Colonic mucosa (tissue), 4 donors: ENCODE measurements at regions not wholly inside any gene's neighbourhood (a gene's known extent, or its start where the extent isn't known, plus 50 kb on each side); places are given as distances from the start of the nearest gene placed in this dataset.

Source experiments
- DNase-seq: peaks from one replicate; pipeline ENCODE4 v3.0.0-alpha.2; 2020
- H3K27ac ChIP-seq: fragments of 200-600 bp; one replicate; pipeline ENCODE4 v1.8.0; 2021
- H3K27me3 ChIP-seq: fragments of 200-600 bp; one replicate; pipeline ENCODE4 v1.8.0; 2021
- H3K36me3 ChIP-seq: fragments of 200-600 bp; one replicate; pipeline ENCODE4 v1.8.0; 2021
- H3K4me1 ChIP-seq: fragments of 200-600 bp; one replicate; pipeline ENCODE4 v1.8.0; 2021; ENCODE audit warnings: mild to moderate bottlenecking
- H3K4me3 ChIP-seq: fragments of 200-600 bp; one replicate; pipeline ENCODE4 v1.8.0; 2021
- H3K9ac ChIP-seq, 2 donors: one replicate each; pipeline ENCODE4 v1.7.0; 2013; ENCODE audit warnings: control low read depth in 2 of 2, low read depth in 2 of 2, low read length in 2 of 2
- H3K9me3 ChIP-seq: fragments of 200-600 bp; one replicate; pipeline ENCODE4 v1.8.0; 2021
- intact Hi-C: fragments of 100-400 bp; cut with DNase I; formaldehyde crosslinking; loops from one replicate; pipeline ENCODE4 v1.14.1; 2022
- TF ChIP-seq, protein P1 (sequence below): fragments of 200-600 bp; IDR thresholded peaks from one replicate; pipeline ENCODE4 v1.8.0; 2022; ENCODE audit warnings: antibody characterized with exemption, mild to moderate bottlenecking
- donor health status: healthy.
- donor health status: DM: no; HTN: no; CAD: no.
- donor health status: DM: no; HTN: no; CAD: no.

DNA sequence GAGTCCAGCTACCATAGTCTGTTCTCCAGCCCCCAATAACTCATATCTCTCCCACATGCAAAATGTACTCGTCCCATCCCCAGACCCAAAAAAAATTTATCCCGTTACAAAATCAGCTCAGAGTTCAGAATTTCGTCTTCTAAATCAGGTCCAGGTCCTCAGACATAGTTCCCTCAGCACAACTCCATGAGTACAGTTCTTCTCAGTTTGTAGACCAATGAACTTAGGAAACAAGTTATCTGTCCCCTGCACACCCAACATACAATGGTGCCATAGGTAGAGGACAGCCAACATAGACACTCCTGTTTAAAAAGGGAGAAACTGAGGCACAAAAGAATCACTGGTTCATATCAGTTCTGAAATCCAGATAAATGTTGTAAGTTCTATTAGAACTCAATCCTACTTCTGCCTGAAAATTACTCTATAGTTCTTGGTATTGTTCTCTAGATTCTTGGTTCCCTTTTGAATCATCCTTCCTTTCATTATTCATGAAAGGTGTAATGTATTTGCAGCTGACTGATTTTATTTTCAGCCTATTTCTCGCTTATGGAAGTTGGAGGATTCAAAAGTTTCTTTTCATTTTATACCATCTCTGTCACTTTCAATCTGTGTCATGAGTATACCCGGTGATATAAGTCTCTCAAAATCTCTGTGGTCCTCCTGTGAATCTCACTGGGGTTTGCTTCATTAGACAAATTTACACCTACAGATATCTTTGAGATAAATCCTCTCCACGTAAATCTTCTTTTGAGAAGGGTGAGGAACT lies 75.8 kb upstream of the TSPAN2 start:
- Histone ChIP-seq H3K36me3 (no peaks in the 10 kb centered on the region), H3K9ac (no peak overlapping the region), H3K4me3 (no peak overlapping the region), H3K4me1 (no peaks in the 10 kb centered on the region), H3K9me3 (no peaks in the 10 kb centered on the region), H3K27me3 (no peaks in the 10 kb centered on the region), H3K27ac (no peak overlapping the region)
- intact Hi-C loops, result no loop called here
- TF ChIP-seq, protein P1, sequence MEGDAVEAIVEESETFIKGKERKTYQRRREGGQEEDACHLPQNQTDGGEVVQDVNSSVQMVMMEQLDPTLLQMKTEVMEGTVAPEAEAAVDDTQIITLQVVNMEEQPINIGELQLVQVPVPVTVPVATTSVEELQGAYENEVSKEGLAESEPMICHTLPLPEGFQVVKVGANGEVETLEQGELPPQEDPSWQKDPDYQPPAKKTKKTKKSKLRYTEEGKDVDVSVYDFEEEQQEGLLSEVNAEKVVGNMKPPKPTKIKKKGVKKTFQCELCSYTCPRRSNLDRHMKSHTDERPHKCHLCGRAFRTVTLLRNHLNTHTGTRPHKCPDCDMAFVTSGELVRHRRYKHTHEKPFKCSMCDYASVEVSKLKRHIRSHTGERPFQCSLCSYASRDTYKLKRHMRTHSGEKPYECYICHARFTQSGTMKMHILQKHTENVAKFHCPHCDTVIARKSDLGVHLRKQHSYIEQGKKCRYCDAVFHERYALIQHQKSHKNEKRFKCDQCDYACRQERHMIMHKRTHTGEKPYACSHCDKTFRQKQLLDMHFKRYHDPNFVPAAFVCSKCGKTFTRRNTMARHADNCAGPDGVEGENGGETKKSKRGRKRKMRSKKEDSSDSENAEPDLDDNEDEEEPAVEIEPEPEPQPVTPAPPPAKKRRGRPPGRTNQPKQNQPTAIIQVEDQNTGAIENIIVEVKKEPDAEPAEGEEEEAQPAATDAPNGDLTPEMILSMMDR, result no peak
- no peak for DNase-seq

- Histone ChIP-seq H3K4me3 (no peak overlapping the region), H3K36me3 (no peaks in the 10 kb centered on the region), H3K9ac (no peak overlapping the region), H3K27ac (no peak overlapping the region), H3K4me1 (no peaks in the 10 kb centered on the region), H3K27me3 (no peaks in the 10 kb centered on the region), H3K9me3 (no peaks in the 10 kb centered on the region)
- intact Hi-C loops, result no loop called here
- DNase-seq, result no peak
- TF ChIP-seq, protein P1, result no peak
These were observed 75.2 kb upstream of the TSPAN2 start for GRCh38 chr1:115164484-115164883.

DNA sequence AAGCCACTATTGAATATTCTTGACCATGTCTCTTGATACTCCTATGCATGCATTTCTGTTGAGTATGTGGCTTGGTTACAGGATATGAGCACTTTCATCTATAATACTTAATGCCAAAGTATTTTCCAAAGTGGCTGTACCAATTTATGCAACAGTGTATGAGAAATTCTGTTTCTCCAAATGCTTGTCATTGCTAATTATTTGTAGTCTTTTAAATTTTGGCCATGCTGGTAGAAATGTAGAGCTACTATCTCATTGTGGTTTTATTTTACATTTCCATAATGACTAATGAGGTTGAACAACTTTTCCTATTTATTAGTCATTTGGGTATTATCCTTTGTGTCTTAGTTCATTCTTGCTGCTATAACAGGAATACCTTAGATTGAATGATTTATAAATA lies 71.4 kb upstream of the TSPAN2 start:
- TF ChIP-seq, protein P1, result no peak
- H3K4me1 ChIP-seq, result no peaks in the 10 kb centered on the region
- H3K9me3 ChIP-seq, result no peaks in the 10 kb centered on the region
- no peak overlapping the region for H3K27ac ChIP-seq
- no peak for DNase-seq
- no peak overlapping the region for H3K9ac ChIP-seq
- H3K4me3 ChIP-seq, result no peak overlapping the region
- H3K36me3 ChIP-seq, result no peaks in the 10 kb centered on the region
- H3K27me3 ChIP-seq, result no peaks in the 10 kb centered on the region
- intact Hi-C loops, result no loop called here

DNA sequence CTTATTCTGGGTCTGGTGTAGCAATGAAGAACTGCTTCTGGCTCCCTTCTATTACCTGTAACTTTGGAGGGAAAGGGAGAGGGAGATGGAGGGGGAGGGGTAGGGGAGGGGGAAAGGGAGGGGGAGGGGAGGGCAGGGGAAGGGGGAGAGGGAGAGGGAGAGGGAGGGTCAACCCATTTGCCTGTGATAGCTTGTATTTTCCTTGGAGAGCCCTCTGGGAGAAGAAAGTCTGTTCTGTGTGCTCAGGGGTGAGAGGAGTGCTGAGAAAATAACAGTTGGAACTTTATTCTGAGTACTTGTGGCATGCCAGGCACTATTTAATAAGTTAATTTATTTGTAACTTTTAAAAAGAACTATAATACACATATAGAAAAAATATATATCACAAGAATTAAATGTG lies 70.7 kb upstream of the TSPAN2 start:
- Histone ChIP-seq H3K9me3 (no peaks in the 10 kb centered on the region), H3K27ac (no peak overlapping the region), H3K36me3 (no peaks in the 10 kb centered on the region), H3K4me1 (no peaks in the 10 kb centered on the region), H3K4me3 (no peak overlapping the region), H3K9ac (no peak overlapping the region), H3K27me3 (no peaks in the 10 kb centered on the region)
- TF ChIP-seq, protein P1, result no peak
- intact Hi-C loops, result no loop called here
- no peak for DNase-seq

- Histone ChIP-seq H3K4me1 (no peaks in the 10 kb centered on the region), H3K27me3 (no peaks in the 10 kb centered on the region), H3K9me3 (no peaks in the 10 kb centered on the region), H3K36me3 (no peaks in the 10 kb centered on the region), H3K9ac (no peak overlapping the region), H3K27ac (no peak overlapping the region), H3K4me3 (no peak overlapping the region)
- TF ChIP-seq, protein P1, result no peak
- intact Hi-C loops, result no loop called here
- DNase-seq, result no peak
These were observed 68.9 kb upstream of the TSPAN2 start for GRCh38 chr1:115158181-115158580.
